ENCODE measurements at regions not wholly inside any gene's neighbourhood (a gene's known extent, or its start where the extent isn't known, plus 50 kb on each side); places are given as distances from the start of the nearest gene placed in this dataset.

- Histone ChIP-seq H3K36me3 (ENCODE audit: control insufficient read depth, insufficient read depth, low read length) (peaks cover 2% of the 10 kb centered on the region), H3K4me3 (ENCODE audit: low read depth, low read length) (no peak overlapping the region), H3K27me3 (ENCODE audit: control insufficient read depth, insufficient read depth, low read length) (no peaks in the 10 kb centered on the region)
- TF ChIP-seq CTCF (IDR thresholded peaks at IDR 0.05; ENCODE audit: insufficient read depth, low read length, poor library complexity, severe bottlenecking): no peak
- DNase-seq (ENCODE audit: low read depth): no peak
Measured at GRCh38 chr9:110104261-110104809, 103.6 kb downstream of the C9orf152 start.

GRCh38 chr9:110105107-110105506 is 102.9 kb downstream of the C9orf152 start:
- no peaks in the 10 kb centered on the region for H3K27me3 ChIP-seq (ENCODE audit: control insufficient read depth, insufficient read depth, low read length)
- H3K4me3 ChIP-seq (ENCODE audit: low read depth, low read length): no peak overlapping the region
- DNase-seq (ENCODE audit: low read depth): no peak
- peaks cover 1% of the 10 kb centered on the region for H3K36me3 ChIP-seq (ENCODE audit: control insufficient read depth, insufficient read depth, low read length)
- no peak for TF ChIP-seq CTCF (IDR thresholded peaks at IDR 0.05; ENCODE audit: insufficient read depth, low read length, poor library complexity, severe bottlenecking)

- TF ChIP-seq CTCF (IDR thresholded peaks at IDR 0.05; ENCODE audit: insufficient read depth, low read length, poor library complexity, severe bottlenecking): no peak
- DNase-seq (ENCODE audit: low read depth): no peak
- Histone ChIP-seq H3K27me3 (ENCODE audit: control insufficient read depth, insufficient read depth, low read length) (no peaks in the 10 kb centered on the region), H3K36me3 (ENCODE audit: control insufficient read depth, insufficient read depth, low read length) (no peaks in the 10 kb centered on the region), H3K4me3 (ENCODE audit: low read depth, low read length) (no peak overlapping the region)
Measured at GRCh38 chr9:110106661-110107060, 101.3 kb downstream of the C9orf152 start.

GRCh38 chr9:110109333-110110092 is 98.4 kb downstream of the C9orf152 start:
- Histone ChIP-seq H3K4me3 (ENCODE audit: low read depth, low read length) (no peak overlapping the region), H3K27me3 (ENCODE audit: control insufficient read depth, insufficient read depth, low read length) (no peaks in the 10 kb centered on the region), H3K36me3 (ENCODE audit: control insufficient read depth, insufficient read depth, low read length) (no peaks in the 10 kb centered on the region)
- no peak for TF ChIP-seq CTCF (IDR thresholded peaks at IDR 0.05; ENCODE audit: insufficient read depth, low read length, poor library complexity, severe bottlenecking)
- no peak for DNase-seq (ENCODE audit: low read depth)

- no peak for DNase-seq (ENCODE audit: low read depth)
- no peak overlapping the region for H3K4me3 ChIP-seq (ENCODE audit: low read depth, low read length)
- no peak for TF ChIP-seq CTCF (IDR thresholded peaks at IDR 0.05; ENCODE audit: insufficient read depth, low read length, poor library complexity, severe bottlenecking)
- H3K36me3 ChIP-seq (ENCODE audit: control insufficient read depth, insufficient read depth, low read length): no peaks in the 10 kb centered on the region
- no peaks in the 10 kb centered on the region for H3K27me3 ChIP-seq (ENCODE audit: control insufficient read depth, insufficient read depth, low read length)
Measured at GRCh38 chr9:110110154-110110553, 97.8 kb downstream of the C9orf152 start.

GRCh38 chr9:110111868-110112267 is 96.1 kb downstream of the C9orf152 start:
- Histone ChIP-seq H3K4me3 (ENCODE audit: low read depth, low read length) (no peak overlapping the region), H3K27me3 (ENCODE audit: control insufficient read depth, insufficient read depth, low read length) (no peaks in the 10 kb centered on the region), H3K36me3 (ENCODE audit: control insufficient read depth, insufficient read depth, low read length) (no peaks in the 10 kb centered on the region)
- no peak for DNase-seq (ENCODE audit: low read depth)
- TF ChIP-seq CTCF (IDR thresholded peaks at IDR 0.05; ENCODE audit: insufficient read depth, low read length, poor library complexity, severe bottlenecking): no peak
